ENCODE measurements at regions not wholly inside any gene's neighbourhood (a gene's known extent, or its start where the extent isn't known, plus 50 kb on each side); places are given as distances from the start of the nearest gene placed in this dataset.

DNA sequence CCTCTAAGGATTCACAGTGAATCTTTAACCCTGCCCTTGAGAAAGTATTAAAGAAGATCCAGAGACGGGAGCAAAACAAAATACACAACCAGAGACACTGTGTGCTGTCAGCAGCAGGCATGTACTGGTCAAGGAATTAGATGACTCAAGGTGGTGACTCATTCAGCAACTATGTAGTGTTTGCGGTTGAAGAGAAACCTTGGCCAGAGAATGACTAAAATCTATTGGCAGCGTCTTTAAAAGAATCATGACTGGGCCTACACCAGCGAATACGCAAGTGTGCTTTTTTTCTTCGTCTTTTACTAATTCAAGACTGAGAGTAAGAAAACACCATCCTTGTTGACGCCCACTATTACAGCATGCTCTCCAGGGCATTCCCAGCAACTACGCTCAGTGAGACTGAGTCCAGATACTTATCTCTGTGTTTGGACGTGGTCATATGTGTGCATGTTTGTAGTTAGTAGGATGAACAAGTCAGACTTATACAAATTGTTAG lies 72.4 kb upstream of the BACH2 start:
- Histone ChIP-seq H3K4me3 (ENCODE audit: low read depth, low read length) (no peak overlapping the region), H3K27me3 (peaks cover 12% of the 10 kb centered on the region), H3K4me1 (peaks cover 3% of the 10 kb centered on the region; the same call in 1 of the 2 replicates), H3K36me3 (no peaks in the 10 kb centered on the region), H3K9me3 (no peaks in the 10 kb centered on the region)
- TF ChIP-seq, protein P1, sequence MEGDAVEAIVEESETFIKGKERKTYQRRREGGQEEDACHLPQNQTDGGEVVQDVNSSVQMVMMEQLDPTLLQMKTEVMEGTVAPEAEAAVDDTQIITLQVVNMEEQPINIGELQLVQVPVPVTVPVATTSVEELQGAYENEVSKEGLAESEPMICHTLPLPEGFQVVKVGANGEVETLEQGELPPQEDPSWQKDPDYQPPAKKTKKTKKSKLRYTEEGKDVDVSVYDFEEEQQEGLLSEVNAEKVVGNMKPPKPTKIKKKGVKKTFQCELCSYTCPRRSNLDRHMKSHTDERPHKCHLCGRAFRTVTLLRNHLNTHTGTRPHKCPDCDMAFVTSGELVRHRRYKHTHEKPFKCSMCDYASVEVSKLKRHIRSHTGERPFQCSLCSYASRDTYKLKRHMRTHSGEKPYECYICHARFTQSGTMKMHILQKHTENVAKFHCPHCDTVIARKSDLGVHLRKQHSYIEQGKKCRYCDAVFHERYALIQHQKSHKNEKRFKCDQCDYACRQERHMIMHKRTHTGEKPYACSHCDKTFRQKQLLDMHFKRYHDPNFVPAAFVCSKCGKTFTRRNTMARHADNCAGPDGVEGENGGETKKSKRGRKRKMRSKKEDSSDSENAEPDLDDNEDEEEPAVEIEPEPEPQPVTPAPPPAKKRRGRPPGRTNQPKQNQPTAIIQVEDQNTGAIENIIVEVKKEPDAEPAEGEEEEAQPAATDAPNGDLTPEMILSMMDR (IDR thresholded peaks at IDR 0.05; ENCODE audit: low read depth, low read length), result no peak
- DNase-seq, result no peak

DNA sequence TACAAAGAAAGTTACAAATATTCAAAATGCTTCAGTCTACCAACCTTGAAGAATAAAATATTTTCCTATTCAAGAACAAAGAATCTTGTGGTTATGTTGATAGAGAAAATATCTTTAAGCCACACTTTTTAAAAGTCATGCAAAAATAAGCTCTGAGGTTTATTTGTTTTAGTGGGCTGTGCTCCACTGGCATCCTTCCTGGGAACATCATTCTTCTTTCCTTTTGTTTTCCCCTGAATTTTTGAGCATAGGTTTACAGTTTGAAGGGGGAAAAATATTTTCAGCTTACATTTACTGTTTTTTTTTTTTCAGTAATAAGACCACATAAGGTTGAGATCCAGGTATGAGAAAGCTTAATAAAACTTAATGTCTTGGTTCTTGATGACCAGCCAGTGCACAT lies 72.0 kb upstream of the BACH2 start:
- Histone ChIP-seq H3K4me1 (peaks cover 3% of the 10 kb centered on the region; the same call in 1 of the 2 replicates), H3K9me3 (no peaks in the 10 kb centered on the region), H3K4me3 (ENCODE audit: low read depth, low read length) (no peak overlapping the region), H3K27me3 (peaks cover 12% of the 10 kb centered on the region), H3K36me3 (no peaks in the 10 kb centered on the region)
- TF ChIP-seq, protein P1 (IDR thresholded peaks at IDR 0.05; ENCODE audit: low read depth, low read length), result no peak
- DNase-seq, result no peak

DNA sequence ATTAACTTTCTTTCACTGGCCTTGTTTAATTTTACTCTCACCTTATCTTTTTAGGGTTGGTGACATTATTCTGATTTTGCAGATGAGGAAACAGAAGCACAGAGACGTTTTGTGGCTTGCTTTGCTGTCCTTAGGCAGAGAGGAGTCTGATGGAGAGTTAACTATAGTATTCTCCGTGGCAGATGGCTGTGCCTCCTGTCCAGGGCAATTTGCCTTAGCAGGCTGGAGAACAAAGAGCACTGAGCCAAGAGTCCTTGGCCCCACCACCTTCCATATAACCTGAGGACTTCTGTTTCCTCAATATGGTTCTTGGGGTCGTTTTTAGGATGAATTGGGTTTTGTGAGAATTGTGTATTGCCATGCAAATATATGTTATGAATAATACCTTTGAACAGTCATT lies 71.4 kb upstream of the BACH2 start:
- DNase-seq, result no peak
- peaks cover 12% of the 10 kb centered on the region for H3K27me3 ChIP-seq
- H3K9me3 ChIP-seq, result no peaks in the 10 kb centered on the region
- no peaks in the 10 kb centered on the region for H3K36me3 ChIP-seq
- no peak overlapping the region for H3K4me3 ChIP-seq (ENCODE audit: low read depth, low read length)
- TF ChIP-seq, protein P1 (IDR thresholded peaks at IDR 0.05; ENCODE audit: low read depth, low read length), result no peak
- peaks cover 3% of the 10 kb centered on the region; the same call in 1 of the 2 replicates for H3K4me1 ChIP-seq

DNA sequence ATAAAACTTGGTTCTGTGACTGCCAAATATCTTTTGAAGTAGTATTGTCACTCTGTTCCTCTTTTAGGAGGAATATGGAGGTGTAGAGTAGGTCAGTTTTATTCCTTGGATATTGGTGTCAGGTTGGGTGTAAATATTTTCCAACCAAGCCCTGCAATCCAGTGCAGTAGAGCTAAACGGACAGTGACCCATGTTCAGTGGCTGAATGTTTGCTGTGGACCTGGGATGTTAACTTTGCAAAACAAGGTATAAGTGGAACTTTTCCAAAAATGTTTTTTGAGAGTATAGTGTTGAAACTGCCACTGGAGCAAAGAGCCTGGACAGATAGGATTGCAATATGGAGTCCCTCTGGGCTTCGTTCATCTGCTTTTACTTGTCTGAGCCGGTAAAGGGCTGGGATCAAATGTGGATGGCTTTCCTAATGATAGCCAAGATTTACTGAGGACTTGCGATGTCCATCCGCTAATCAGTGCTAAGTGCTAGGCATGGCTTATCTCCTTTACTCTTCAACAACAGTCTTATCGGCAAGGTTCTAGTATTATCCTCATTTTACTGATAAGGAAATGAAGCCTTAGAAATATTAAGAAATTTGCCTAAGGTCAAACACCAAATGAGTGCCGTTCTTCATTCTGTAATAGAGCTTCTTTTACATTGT lies 69.0 kb upstream of the BACH2 start:
- peaks cover 3% of the 10 kb centered on the region; the same call in 1 of the 2 replicates for H3K4me1 ChIP-seq
- TF ChIP-seq, protein P1 (IDR thresholded peaks at IDR 0.05; ENCODE audit: low read depth, low read length), result no peak
- H3K9me3 ChIP-seq, result no peaks in the 10 kb centered on the region
- DNase-seq, result no peak
- H3K4me3 ChIP-seq (ENCODE audit: low read depth, low read length), result no peak overlapping the region
- H3K27me3 ChIP-seq, result peaks cover 12% of the 10 kb centered on the region
- no peaks in the 10 kb centered on the region for H3K36me3 ChIP-seq

DNA sequence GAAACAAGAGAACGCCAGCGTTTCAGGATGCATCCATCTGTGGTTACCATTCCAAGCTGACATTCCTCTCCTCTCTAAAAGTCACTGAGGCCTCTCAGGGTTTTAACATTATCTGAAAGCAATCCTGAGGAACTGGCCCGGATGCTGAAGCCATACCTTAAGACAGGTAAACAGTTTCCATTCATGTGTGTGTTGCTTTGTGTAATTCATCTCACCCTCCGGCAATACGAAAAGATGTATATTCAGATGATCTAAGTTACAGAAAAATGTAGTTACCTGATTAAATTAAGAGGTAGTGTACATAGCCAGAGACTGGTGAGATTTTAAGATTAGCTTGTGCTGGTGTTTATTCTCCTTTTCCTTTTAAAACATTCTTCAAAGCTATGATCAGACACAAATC lies 68.4 kb upstream of the BACH2 start:
- no peaks in the 10 kb centered on the region for H3K9me3 ChIP-seq
- DNase-seq, result no peak
- H3K4me3 ChIP-seq (ENCODE audit: low read depth, low read length), result no peak overlapping the region
- TF ChIP-seq, protein P1 (IDR thresholded peaks at IDR 0.05; ENCODE audit: low read depth, low read length), result no peak
- peaks cover 12% of the 10 kb centered on the region for H3K27me3 ChIP-seq
- H3K4me1 ChIP-seq, result peaks cover 3% of the 10 kb centered on the region; the same call in 1 of the 2 replicates
- H3K36me3 ChIP-seq, result no peaks in the 10 kb centered on the region

DNA sequence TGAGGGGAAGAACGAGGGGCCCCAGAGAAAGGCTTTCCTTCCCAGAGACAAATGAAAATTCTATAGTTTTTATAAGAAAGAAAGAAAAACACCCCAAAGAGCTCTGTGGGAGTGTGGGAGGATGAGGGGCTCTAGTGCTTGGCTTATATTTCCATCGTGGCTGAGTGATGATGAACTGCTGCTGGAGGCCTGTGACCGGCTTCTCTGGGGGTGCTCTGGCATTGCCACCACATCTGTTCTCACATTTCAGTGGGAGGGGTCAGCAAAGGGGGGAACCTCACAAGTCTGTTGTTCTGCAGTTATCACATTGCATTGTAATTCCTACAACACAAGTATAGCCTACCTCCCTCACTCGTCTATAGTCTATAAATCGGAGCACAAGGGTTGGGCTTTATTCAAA lies 67.6 kb upstream of the BACH2 start:
- no peaks in the 10 kb centered on the region for H3K9me3 ChIP-seq
- no peak overlapping the region for H3K4me3 ChIP-seq (ENCODE audit: low read depth, low read length)
- H3K4me1 ChIP-seq, result peaks cover 3% of the 10 kb centered on the region; the same call in 1 of the 2 replicates
- H3K36me3 ChIP-seq, result no peaks in the 10 kb centered on the region
- peaks cover 12% of the 10 kb centered on the region for H3K27me3 ChIP-seq
- TF ChIP-seq, protein P1 (IDR thresholded peaks at IDR 0.05; ENCODE audit: low read depth, low read length), result no peak
- no peak for DNase-seq
